ENCODE measurements at regions not wholly inside any gene's neighbourhood (a gene's known extent, or its start where the extent isn't known, plus 50 kb on each side); places are given as distances from the start of the nearest gene placed in this dataset.

DNA sequence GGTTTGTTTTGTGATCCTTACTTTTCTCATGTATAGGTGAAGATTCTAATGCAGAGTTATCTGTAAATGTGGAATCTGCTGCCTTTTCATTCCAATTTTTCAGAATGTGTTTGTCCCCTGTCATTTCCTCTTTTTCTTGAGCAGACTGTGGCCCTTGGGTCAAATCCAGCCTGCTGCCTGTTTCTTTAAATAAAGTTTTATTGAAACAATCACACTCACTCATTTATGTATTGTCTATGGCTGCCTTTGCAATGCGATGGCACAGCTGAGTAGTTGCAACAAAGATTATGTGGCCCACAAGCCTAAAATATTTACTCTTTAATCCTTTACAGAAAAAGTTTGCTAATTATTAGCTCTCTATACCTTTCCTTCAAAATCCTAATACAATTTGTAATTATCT, 116.3 kb upstream of the NPHP3 start:
- DNase-seq, result no peak
- Mint-ChIP-seq H3K27me3 (peaks cover 1 to 22% of the 10 kb centered on the region in 2 donors), H3K4me3 (no peak overlapping the region), H3K9me3 (no peaks in the 10 kb centered on the region), H3K36me3 (no peaks in the 10 kb centered on the region), H3K4me1 (no peaks in the 10 kb centered on the region), H3K27ac (no peak overlapping the region)
- Histone ChIP-seq H3K4me3 (ENCODE audit: low read length) (no peak overlapping the region), H3K4me1 (ENCODE audit: insufficient read depth, low read length) (no peaks in the 10 kb centered on the region), H3K9me3 (ENCODE audit: low read length) (no peaks in the 10 kb centered on the region), H3K27me3 (ENCODE audit: insufficient read depth, low read length, poor library complexity, severe bottlenecking) (no peaks in the 10 kb centered on the region), H3K27ac (ENCODE audit: low read depth, low read length) (no peak overlapping the region), H3K36me3 (ENCODE audit: insufficient read depth, low read length) (no peaks in the 10 kb centered on the region)
- ChIA-PET CTCF (no interaction called here), POLR2A (no interaction called here)

DNA sequence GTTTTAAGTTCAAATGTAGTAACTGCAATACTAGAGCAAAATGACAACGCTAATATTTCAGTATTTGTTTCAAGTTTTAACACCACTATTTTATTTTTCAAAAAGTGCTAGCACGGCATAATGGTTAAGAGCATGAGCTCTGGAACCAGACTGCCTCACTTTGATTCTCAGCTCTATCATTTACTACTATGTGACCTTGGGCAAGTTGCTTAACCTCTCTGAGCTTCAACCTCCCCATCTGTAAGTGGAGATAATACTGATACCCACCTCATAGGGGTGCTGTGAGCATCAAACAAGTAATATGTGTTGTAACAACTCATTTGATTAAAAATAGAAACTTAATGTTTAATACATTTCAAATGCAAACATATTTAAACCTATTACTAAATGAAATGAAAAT, 115.4 kb upstream of the NPHP3 start:
- Histone ChIP-seq H3K27ac (ENCODE audit: low read depth, low read length) (no peak overlapping the region), H3K27me3 (ENCODE audit: insufficient read depth, low read length, poor library complexity, severe bottlenecking) (no peaks in the 10 kb centered on the region), H3K4me1 (ENCODE audit: insufficient read depth, low read length) (no peaks in the 10 kb centered on the region), H3K4me3 (ENCODE audit: low read length) (no peak overlapping the region), H3K36me3 (ENCODE audit: insufficient read depth, low read length) (no peaks in the 10 kb centered on the region), H3K9me3 (ENCODE audit: low read length) (no peaks in the 10 kb centered on the region)
- ChIA-PET CTCF (no interaction called here), POLR2A (no interaction called here)
- Mint-ChIP-seq H3K27me3 (peaks cover 1 to 21% of the 10 kb centered on the region in 2 donors), H3K9me3 (no peaks in the 10 kb centered on the region), H3K4me1 (no peaks in the 10 kb centered on the region), H3K36me3 (no peaks in the 10 kb centered on the region), H3K27ac (no peak overlapping the region), H3K4me3 (no peak overlapping the region)
- DNase-seq, result no peak

DNA sequence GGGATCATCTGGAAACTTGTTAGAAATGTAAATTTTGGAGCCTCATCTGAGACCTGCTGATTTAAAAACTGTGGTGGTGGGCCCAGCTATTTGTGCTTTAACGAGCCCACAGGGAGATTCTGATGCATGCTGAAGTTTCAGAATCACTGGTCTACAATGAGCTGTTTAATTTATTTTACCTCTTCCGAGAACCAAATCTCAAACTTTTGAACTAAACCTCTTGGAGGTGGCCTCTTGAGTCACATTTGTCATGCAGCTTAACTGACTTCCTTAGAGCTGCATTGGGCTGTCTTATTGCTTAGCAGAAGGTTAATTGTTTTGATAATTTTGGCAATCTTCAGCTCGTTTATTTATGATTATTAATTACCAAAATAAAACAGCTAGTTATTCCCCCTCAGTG, 112.1 kb upstream of the NPHP3 start:
- H3K36me3 ChIP-seq (ENCODE audit: insufficient read depth, low read length), result no peaks in the 10 kb centered on the region
- no peak for DNase-seq
- H3K27me3 ChIP-seq (ENCODE audit: insufficient read depth, low read length, poor library complexity, severe bottlenecking), result no peaks in the 10 kb centered on the region
- no peak overlapping the region for H3K4me3 Mint-ChIP-seq
- no peaks in the 10 kb centered on the region for H3K9me3 Mint-ChIP-seq
- H3K9me3 ChIP-seq (ENCODE audit: low read length), result no peaks in the 10 kb centered on the region
- ChIA-PET CTCF (no interaction called here), POLR2A (no interaction called here)
- H3K4me1 ChIP-seq (ENCODE audit: insufficient read depth, low read length), result no peaks in the 10 kb centered on the region
- no peak overlapping the region for H3K4me3 ChIP-seq (ENCODE audit: low read length)
- H3K36me3 Mint-ChIP-seq, result no peaks in the 10 kb centered on the region
- no peak overlapping the region for H3K27ac ChIP-seq (ENCODE audit: low read depth, low read length)
- peaks cover 0 to 11% of the 10 kb centered on the region in 2 donors for H3K27me3 Mint-ChIP-seq
- no peaks in the 10 kb centered on the region for H3K4me1 Mint-ChIP-seq
- H3K27ac Mint-ChIP-seq, result no peak overlapping the region

DNA sequence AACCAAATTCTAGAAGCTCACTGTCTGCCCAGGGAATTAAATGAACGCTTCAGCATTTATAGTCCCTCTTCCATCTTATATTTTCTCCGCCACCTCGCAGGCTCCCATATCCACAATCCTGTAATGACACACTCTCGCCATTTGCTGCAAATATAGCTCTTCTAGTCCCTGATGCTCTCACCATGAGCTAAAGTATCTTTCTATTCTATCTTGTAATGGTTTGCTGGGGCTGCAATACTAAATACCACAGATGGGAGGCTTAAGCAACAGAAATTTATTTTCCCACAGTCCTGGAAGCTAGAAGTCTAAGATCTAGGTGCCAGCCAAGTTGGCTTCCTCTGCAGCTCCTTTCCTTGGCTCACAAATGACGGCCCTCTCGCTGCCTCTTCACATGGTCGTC, 106.9 kb upstream of the NPHP3 start:
- Mint-ChIP-seq H3K9me3 (peaks cover 0 to 4% (median 0%) of the 10 kb centered on the region in 5 donors), H3K27ac (no peak overlapping the region), H3K27me3 (peaks cover 5 to 10% of the 10 kb centered on the region in 2 donors), H3K4me1 (no peaks in the 10 kb centered on the region), H3K4me3 (no peak overlapping the region), H3K36me3 (no peaks in the 10 kb centered on the region)
- ChIA-PET POLR2A (no interaction called here), CTCF (interaction anchor here (1.2 kb wide), 1 partner anchor 39 kb away, joined by 3 read pairs; no protein-coding TSS in a partner anchor)
- Histone ChIP-seq H3K27me3 (ENCODE audit: insufficient read depth, low read length, poor library complexity, severe bottlenecking) (no peaks in the 10 kb centered on the region), H3K9me3 (ENCODE audit: low read length) (no peaks in the 10 kb centered on the region), H3K4me1 (ENCODE audit: insufficient read depth, low read length) (no peaks in the 10 kb centered on the region), H3K27ac (ENCODE audit: low read depth, low read length) (no peak overlapping the region), H3K36me3 (ENCODE audit: insufficient read depth, low read length) (no peaks in the 10 kb centered on the region), H3K4me3 (ENCODE audit: low read length) (no peak overlapping the region)
- no peak for DNase-seq

DNA sequence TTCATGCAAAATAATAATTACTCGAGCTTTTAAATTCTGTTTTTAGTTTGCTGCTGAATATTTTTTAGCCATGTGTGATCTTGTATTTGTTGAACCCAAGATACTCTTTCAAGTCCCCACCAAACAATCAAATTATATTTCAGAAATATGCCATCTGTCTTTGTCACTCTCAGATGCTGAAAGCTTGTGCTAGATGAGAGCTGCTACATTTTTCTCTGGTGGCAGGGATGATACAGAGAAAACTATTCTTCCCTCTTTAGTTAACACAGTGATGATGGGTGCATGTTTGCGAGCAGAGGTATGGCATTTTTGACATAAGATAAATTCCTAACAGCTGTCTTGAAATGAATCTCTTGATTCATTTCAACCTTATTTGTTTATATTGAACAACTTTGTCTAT, 100.6 kb upstream of the NPHP3 start:
- DNase-seq, result no peak
- Histone ChIP-seq H3K9me3 (ENCODE audit: low read length) (no peaks in the 10 kb centered on the region), H3K4me1 (ENCODE audit: insufficient read depth, low read length) (no peaks in the 10 kb centered on the region), H3K4me3 (ENCODE audit: low read length) (no peak overlapping the region), H3K27ac (ENCODE audit: low read depth, low read length) (no peak overlapping the region), H3K27me3 (ENCODE audit: insufficient read depth, low read length, poor library complexity, severe bottlenecking) (no peaks in the 10 kb centered on the region), H3K36me3 (ENCODE audit: insufficient read depth, low read length) (no peaks in the 10 kb centered on the region)
- H3K27me3 Mint-ChIP-seq, result peaks cover 11% of the 10 kb centered on the region in 2 donors
- H3K36me3 Mint-ChIP-seq, result no peaks in the 10 kb centered on the region
- ChIA-PET CTCF (no interaction called here), POLR2A (no interaction called here)
- no peak overlapping the region for H3K27ac Mint-ChIP-seq
- no peaks in the 10 kb centered on the region for H3K4me1 Mint-ChIP-seq
- H3K9me3 Mint-ChIP-seq, result peaks cover 0 to 4% (median 0%) of the 10 kb centered on the region in 5 donors
- H3K4me3 Mint-ChIP-seq, result no peak overlapping the region

DNA sequence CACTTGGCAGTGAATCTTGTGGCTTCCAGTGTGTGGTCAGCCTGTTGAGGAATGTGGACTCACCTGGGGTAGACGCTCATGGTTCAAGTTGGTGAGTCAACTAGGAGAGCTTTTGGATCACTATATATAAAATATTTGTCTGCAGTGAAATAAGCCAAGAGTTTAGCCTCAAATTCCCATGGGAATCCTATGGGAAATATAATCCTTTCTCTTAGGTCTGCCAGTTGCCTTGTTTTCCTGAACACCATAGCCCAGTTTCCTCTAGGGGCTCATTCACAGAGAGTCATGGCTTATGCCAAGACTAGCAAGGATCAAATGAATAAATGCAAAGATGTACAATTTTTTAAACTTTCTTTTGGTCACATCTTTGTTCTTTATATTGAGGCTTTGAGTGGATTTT, 100.1 kb upstream of the NPHP3 start:
- Histone ChIP-seq H3K4me1 (ENCODE audit: insufficient read depth, low read length) (no peaks in the 10 kb centered on the region), H3K9me3 (ENCODE audit: low read length) (no peaks in the 10 kb centered on the region), H3K27ac (ENCODE audit: low read depth, low read length) (no peak overlapping the region), H3K36me3 (ENCODE audit: insufficient read depth, low read length) (no peaks in the 10 kb centered on the region), H3K4me3 (ENCODE audit: low read length) (no peak overlapping the region), H3K27me3 (ENCODE audit: insufficient read depth, low read length, poor library complexity, severe bottlenecking) (no peaks in the 10 kb centered on the region)
- Mint-ChIP-seq H3K9me3 (peaks cover 0 to 4% (median 0%) of the 10 kb centered on the region in 5 donors), H3K27ac (no peak overlapping the region), H3K4me3 (no peak overlapping the region), H3K4me1 (no peaks in the 10 kb centered on the region), H3K27me3 (peaks cover 11% of the 10 kb centered on the region in 2 donors), H3K36me3 (no peaks in the 10 kb centered on the region)
- POLR2A ChIA-PET, result no interaction called here
- CTCF ChIA-PET, result no interaction called here
- DNase-seq, result no peak

DNA sequence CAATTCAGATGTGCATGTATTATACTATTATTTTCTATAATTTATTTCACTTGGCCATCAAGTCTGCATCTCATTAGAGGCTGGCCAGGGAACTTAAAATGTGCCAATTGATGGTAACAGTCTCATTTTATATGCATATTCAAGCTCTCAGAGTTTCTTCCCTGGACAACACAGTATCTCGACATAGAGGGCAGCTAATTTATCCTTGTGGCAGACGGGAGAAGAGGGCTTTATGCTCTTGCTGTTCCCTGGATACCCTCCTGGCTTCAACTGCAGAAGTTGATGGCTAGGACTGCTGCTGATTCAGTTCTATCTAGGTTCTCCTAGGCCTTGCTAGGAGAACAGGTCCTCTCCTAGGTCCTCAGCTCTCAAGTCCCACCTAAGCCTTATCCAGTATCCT, 99.1 kb upstream of the NPHP3 start:
- DNase-seq, result no peak
- H3K4me1 ChIP-seq (ENCODE audit: insufficient read depth, low read length), result no peaks in the 10 kb centered on the region
- no peaks in the 10 kb centered on the region for H3K36me3 Mint-ChIP-seq
- H3K4me3 ChIP-seq (ENCODE audit: low read length), result no peak overlapping the region
- ChIA-PET CTCF (no interaction called here), POLR2A (no interaction called here)
- H3K27me3 ChIP-seq (ENCODE audit: insufficient read depth, low read length, poor library complexity, severe bottlenecking), result no peaks in the 10 kb centered on the region
- H3K4me1 Mint-ChIP-seq, result no peaks in the 10 kb centered on the region
- no peak overlapping the region for H3K27ac Mint-ChIP-seq
- H3K9me3 ChIP-seq (ENCODE audit: low read length), result no peaks in the 10 kb centered on the region
- H3K27me3 Mint-ChIP-seq, result peaks cover 5 to 13% of the 10 kb centered on the region in 2 donors
- H3K9me3 Mint-ChIP-seq, result peaks cover 0 to 4% (median 0%) of the 10 kb centered on the region in 5 donors
- H3K4me3 Mint-ChIP-seq, result no peak overlapping the region
- no peaks in the 10 kb centered on the region for H3K36me3 ChIP-seq (ENCODE audit: insufficient read depth, low read length)
- H3K27ac ChIP-seq (ENCODE audit: low read depth, low read length), result no peak overlapping the region

DNA sequence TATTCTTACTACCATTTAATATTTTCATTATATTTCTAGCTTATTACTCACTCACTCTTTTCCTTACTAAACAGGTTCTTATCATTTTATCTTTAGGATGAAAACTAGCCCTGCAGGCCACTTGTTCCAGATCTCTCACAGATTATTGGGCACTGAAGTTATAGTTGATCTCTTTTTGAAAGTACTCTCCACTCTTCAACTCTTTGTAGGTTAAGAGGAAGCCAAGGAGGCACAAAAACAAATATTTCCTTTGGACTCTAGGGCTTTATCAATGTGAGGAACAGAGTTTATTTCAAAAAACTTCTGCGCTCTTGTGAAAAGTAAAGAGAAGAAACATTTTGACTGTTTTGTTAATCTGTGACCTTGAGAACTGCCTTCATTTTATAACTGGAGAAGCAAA, 96.0 kb upstream of the NPHP3 start:
- POLR2A ChIA-PET, result no interaction called here
- H3K27ac ChIP-seq (ENCODE audit: low read depth, low read length), result no peak overlapping the region
- Mint-ChIP-seq H3K4me1 (no peaks in the 10 kb centered on the region), H3K36me3 (peaks cover 0 to 2% (median 0%) of the 10 kb centered on the region in 3 donors), H3K9me3 (peaks cover 0 to 2% (median under 1%) of the 10 kb centered on the region in 5 donors), H3K27ac (no peak overlapping the region), H3K27me3 (peaks cover 8 to 14% of the 10 kb centered on the region in 2 donors), H3K4me3 (no peak overlapping the region)
- H3K27me3 ChIP-seq (ENCODE audit: insufficient read depth, low read length, poor library complexity, severe bottlenecking), result no peaks in the 10 kb centered on the region
- no peak for DNase-seq
- H3K4me1 ChIP-seq (ENCODE audit: insufficient read depth, low read length), result no peaks in the 10 kb centered on the region
- no peaks in the 10 kb centered on the region for H3K9me3 ChIP-seq (ENCODE audit: low read length)
- no peaks in the 10 kb centered on the region for H3K36me3 ChIP-seq (ENCODE audit: insufficient read depth, low read length)
- H3K4me3 ChIP-seq (ENCODE audit: low read length), result no peak overlapping the region
- CTCF ChIA-PET, result no interaction called here

DNA sequence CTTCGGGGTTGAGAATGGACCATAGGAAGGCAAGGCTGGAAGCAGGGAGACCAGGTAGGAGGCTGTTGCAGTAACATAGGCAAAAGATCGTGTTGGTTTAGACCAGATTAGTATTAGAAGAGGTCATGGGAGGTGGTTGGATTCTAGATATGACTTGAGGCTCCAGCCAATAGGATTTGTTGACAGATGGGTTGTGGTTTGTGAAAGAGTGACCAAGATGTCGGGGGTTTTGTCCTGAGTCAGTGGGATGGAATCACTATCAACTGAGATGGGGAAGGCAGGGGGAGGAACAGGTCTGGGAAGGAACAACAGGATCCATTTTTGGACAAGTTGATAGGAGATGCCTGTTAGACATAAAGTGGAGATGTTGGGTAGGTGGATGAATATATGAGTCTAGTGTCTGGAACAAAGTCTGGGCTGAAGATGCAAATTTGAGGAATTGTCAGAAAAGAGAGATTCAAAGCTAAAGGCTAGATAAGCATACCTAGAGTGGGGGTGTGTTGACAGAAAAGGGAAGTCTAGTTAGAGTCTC, 95.5 kb upstream of the NPHP3 start:
- H3K9me3 Mint-ChIP-seq, result peaks cover 0 to 5% (median 3%) of the 10 kb centered on the region in 5 donors
- H3K27ac Mint-ChIP-seq, result no peak overlapping the region
- Histone ChIP-seq H3K27ac (ENCODE audit: low read depth, low read length) (no peak overlapping the region), H3K36me3 (ENCODE audit: insufficient read depth, low read length) (no peaks in the 10 kb centered on the region), H3K4me3 (ENCODE audit: low read length) (no peak overlapping the region), H3K4me1 (ENCODE audit: insufficient read depth, low read length) (no peaks in the 10 kb centered on the region), H3K27me3 (ENCODE audit: insufficient read depth, low read length, poor library complexity, severe bottlenecking) (no peaks in the 10 kb centered on the region), H3K9me3 (ENCODE audit: low read length) (no peaks in the 10 kb centered on the region)
- peaks cover 0 to 4% (median 0%) of the 10 kb centered on the region in 3 donors for H3K36me3 Mint-ChIP-seq
- H3K4me3 Mint-ChIP-seq, result no peak overlapping the region
- no peak for DNase-seq
- ChIA-PET POLR2A (no interaction called here), CTCF (no interaction called here)
- no peaks in the 10 kb centered on the region for H3K4me1 Mint-ChIP-seq
- peaks cover 8 to 12% of the 10 kb centered on the region in 2 donors for H3K27me3 Mint-ChIP-seq

Measured in CD8-positive, alpha-beta memory T cell (primary cell).